ENCODE measurements at regions not wholly inside any gene's neighbourhood (a gene's known extent, or its start where the extent isn't known, plus 50 kb on each side); places are given as distances from the start of the nearest gene placed in this dataset.

DNA sequence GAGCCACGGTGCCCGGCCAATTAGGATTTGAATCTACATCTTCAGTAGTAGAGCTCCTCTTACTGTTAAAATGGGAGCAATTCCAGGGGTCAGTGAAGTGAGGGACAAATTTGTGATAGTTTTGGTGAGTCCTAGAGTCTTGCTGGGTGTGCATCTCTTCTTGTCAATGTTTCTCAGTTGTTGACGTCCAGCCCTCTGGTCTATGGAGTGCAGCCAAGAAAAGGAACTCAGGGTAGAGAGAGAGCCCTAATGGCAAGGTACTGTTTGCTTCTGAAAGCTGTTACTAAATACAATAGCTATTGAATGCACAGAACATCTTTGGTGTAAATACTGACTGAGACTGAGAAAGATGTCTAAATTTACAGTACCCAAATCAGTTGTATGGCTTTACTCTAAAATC, 282.5 kb upstream of the SALL1 start:
- TF ChIP-seq, protein P1, sequence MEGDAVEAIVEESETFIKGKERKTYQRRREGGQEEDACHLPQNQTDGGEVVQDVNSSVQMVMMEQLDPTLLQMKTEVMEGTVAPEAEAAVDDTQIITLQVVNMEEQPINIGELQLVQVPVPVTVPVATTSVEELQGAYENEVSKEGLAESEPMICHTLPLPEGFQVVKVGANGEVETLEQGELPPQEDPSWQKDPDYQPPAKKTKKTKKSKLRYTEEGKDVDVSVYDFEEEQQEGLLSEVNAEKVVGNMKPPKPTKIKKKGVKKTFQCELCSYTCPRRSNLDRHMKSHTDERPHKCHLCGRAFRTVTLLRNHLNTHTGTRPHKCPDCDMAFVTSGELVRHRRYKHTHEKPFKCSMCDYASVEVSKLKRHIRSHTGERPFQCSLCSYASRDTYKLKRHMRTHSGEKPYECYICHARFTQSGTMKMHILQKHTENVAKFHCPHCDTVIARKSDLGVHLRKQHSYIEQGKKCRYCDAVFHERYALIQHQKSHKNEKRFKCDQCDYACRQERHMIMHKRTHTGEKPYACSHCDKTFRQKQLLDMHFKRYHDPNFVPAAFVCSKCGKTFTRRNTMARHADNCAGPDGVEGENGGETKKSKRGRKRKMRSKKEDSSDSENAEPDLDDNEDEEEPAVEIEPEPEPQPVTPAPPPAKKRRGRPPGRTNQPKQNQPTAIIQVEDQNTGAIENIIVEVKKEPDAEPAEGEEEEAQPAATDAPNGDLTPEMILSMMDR (IDR thresholded peaks at IDR 0.05) = no peak
- TF ChIP-seq POLR2A (IDR thresholded peaks at IDR 0.05) (no peak), POLR2AphosphoS5 (IDR thresholded peaks at IDR 0.05) (no peak)

Data from transverse colon (tissue), 4 donors.